ENCODE measurements at regions not wholly inside any gene's neighbourhood (a gene's known extent, or its start where the extent isn't known, plus 50 kb on each side); places are given as distances from the start of the nearest gene placed in this dataset.

GRCh38 chr20:60302875-60303274 lies 344.7 kb downstream of the CDH26 start:
- TF ChIP-seq POLR2A (IDR thresholded peaks at IDR 0.05): no peak
- no peak for TF ChIP-seq CTCF (IDR thresholded peaks at IDR 0.05)

All from stomach (tissue), 4 donors.